ENCODE measurements at regions not wholly inside any gene's neighbourhood (a gene's known extent, or its start where the extent isn't known, plus 50 kb on each side); places are given as distances from the start of the nearest gene placed in this dataset.
"Not testable (repeated sequence)": the region's sequence is repeated elsewhere in the genome, so short reads cannot be mapped to it uniquely, and the experiment has no call there.

GRCh38 chr7:34550996-34551395, 107.0 kb upstream of the NPSR1 start:
- Mint-ChIP-seq H3K4me1 (ENCODE audit: low read depth) (no peaks in the 10 kb centered on the region), H3K4me3 (no peak overlapping the region), H3K36me3 (no peaks in the 10 kb centered on the region), H3K27ac (no peak overlapping the region), H3K9me3 (peaks cover 20% of the 10 kb centered on the region), H3K27me3 (no peaks in the 10 kb centered on the region)
- ChIA-PET POLR2A (no interaction called here), CTCF (no interaction called here)
- intact Hi-C loops (cut with micrococcal nuclease), result no loop called here
- no peak for DNase-seq

- H3K4me3 Mint-ChIP-seq, result no peak overlapping the region
- no peaks in the 10 kb centered on the region for H3K4me1 Mint-ChIP-seq (ENCODE audit: low read depth)
- no peaks in the 10 kb centered on the region for H3K27me3 Mint-ChIP-seq
- H3K9me3 Mint-ChIP-seq, result peaks cover 28% of the 10 kb centered on the region
- H3K27ac Mint-ChIP-seq, result no peak overlapping the region
- POLR2A ChIA-PET, result no interaction called here
- CTCF ChIA-PET, result no interaction called here
- intact Hi-C loops (cut with micrococcal nuclease), result no loop called here
- H3K36me3 Mint-ChIP-seq, result no peaks in the 10 kb centered on the region
- no peak for DNase-seq
Measured at GRCh38 chr7:34552502-34552901, 105.5 kb upstream of the NPSR1 start.

- Mint-ChIP-seq H3K27me3 (no peaks in the 10 kb centered on the region), H3K36me3 (no peaks in the 10 kb centered on the region), H3K27ac (no peak overlapping the region), H3K9me3 (peaks cover 28% of the 10 kb centered on the region), H3K4me3 (no peak overlapping the region), H3K4me1 (ENCODE audit: low read depth) (no peaks in the 10 kb centered on the region)
- ChIA-PET POLR2A (no interaction called here), CTCF (no interaction called here)
- no peak for DNase-seq
- intact Hi-C loops (cut with micrococcal nuclease), result no loop called here
Measured at GRCh38 chr7:34558022-34558421, 100.0 kb upstream of the NPSR1 start.

- POLR2A ChIA-PET, result no interaction called here
- Mint-ChIP-seq H3K36me3 (no peaks in the 10 kb centered on the region), H3K4me3 (no peak overlapping the region), H3K27me3 (no peaks in the 10 kb centered on the region), H3K27ac (no peak overlapping the region), H3K4me1 (ENCODE audit: low read depth) (no peaks in the 10 kb centered on the region), H3K9me3 (no peaks in the 10 kb centered on the region)
- no peak for DNase-seq
- intact Hi-C loops (cut with micrococcal nuclease), result no loop called here
- CTCF ChIA-PET, result no interaction called here
Measured at GRCh38 chr7:34564091-34564490, 93.9 kb upstream of the NPSR1 start.

- Mint-ChIP-seq H3K36me3 (no peaks in the 10 kb centered on the region), H3K27ac (no peak overlapping the region), H3K4me3 (no peak overlapping the region), H3K27me3 (no peaks in the 10 kb centered on the region), H3K9me3 (no peaks in the 10 kb centered on the region), H3K4me1 (ENCODE audit: low read depth) (no peaks in the 10 kb centered on the region)
- CTCF ChIA-PET, result no interaction called here
- no peak for DNase-seq
- POLR2A ChIA-PET, result no interaction called here
- intact Hi-C loops (cut with micrococcal nuclease), result no loop called here
Measured at GRCh38 chr7:34567906-34568305, 90.1 kb upstream of the NPSR1 start.

GRCh38 chr7:34569975-34570699, 87.9 kb upstream of the NPSR1 start:
- CTCF ChIA-PET, result no interaction called here
- Mint-ChIP-seq H3K4me1 (ENCODE audit: low read depth) (no peaks in the 10 kb centered on the region), H3K27me3 (no peaks in the 10 kb centered on the region), H3K4me3 (no peak overlapping the region), H3K36me3 (no peaks in the 10 kb centered on the region), H3K27ac (no peak overlapping the region), H3K9me3 (no peaks in the 10 kb centered on the region)
- intact Hi-C loops (cut with micrococcal nuclease), result no loop called here
- POLR2A ChIA-PET, result no interaction called here
- no peak for DNase-seq

- Mint-ChIP-seq H3K27me3 (no peaks in the 10 kb centered on the region), H3K36me3 (no peaks in the 10 kb centered on the region), H3K9me3 (peaks cover 3% of the 10 kb centered on the region), H3K4me3 (no peak overlapping the region), H3K27ac (no peak overlapping the region), H3K4me1 (ENCODE audit: low read depth) (no peaks in the 10 kb centered on the region)
- no peak for DNase-seq
- intact Hi-C loops (cut with micrococcal nuclease), result no loop called here
- ChIA-PET CTCF (no interaction called here), POLR2A (no interaction called here)
Measured at GRCh38 chr7:34575006-34575405, 83.0 kb upstream of the NPSR1 start.

GRCh38 chr7:34577934-34578333, 80.1 kb upstream of the NPSR1 start:
- POLR2A ChIA-PET, CTCF ChIA-PET: not testable (repeated sequence)

GRCh38 chr7:34581698-34582097, 76.3 kb upstream of the NPSR1 start:
- DNase-seq; H3K4me1 Mint-ChIP-seq (ENCODE audit: low read depth); CTCF ChIA-PET; H3K27ac Mint-ChIP-seq; POLR2A ChIA-PET; H3K4me3 Mint-ChIP-seq; H3K27me3 Mint-ChIP-seq; H3K36me3 Mint-ChIP-seq; intact Hi-C loops (cut with micrococcal nuclease): not testable (repeated sequence)
- H3K9me3 Mint-ChIP-seq, result peaks cover 10% of the 10 kb centered on the region

More at GRCh38 chr7:34577934-34578333, 80.1 kb upstream of the NPSR1 start:
- H3K9me3 Mint-ChIP-seq; H3K4me3 Mint-ChIP-seq; intact Hi-C loops (cut with micrococcal nuclease); H3K36me3 Mint-ChIP-seq; H3K27ac Mint-ChIP-seq; H3K27me3 Mint-ChIP-seq; DNase-seq; H3K4me1 Mint-ChIP-seq (ENCODE audit: low read depth): not testable (repeated sequence)

- no peak overlapping the region for H3K4me3 Mint-ChIP-seq
- no peak for DNase-seq
- no peak overlapping the region for H3K27ac Mint-ChIP-seq
- intact Hi-C loops (cut with micrococcal nuclease), result no loop called here
- ChIA-PET POLR2A (no interaction called here), CTCF (no interaction called here)
- peaks cover 10% of the 10 kb centered on the region for H3K9me3 Mint-ChIP-seq
- H3K27me3 Mint-ChIP-seq, result no peaks in the 10 kb centered on the region
- H3K4me1 Mint-ChIP-seq (ENCODE audit: low read depth), result no peaks in the 10 kb centered on the region
- H3K36me3 Mint-ChIP-seq, result no peaks in the 10 kb centered on the region
Measured at GRCh38 chr7:34584526-34584925, 73.5 kb upstream of the NPSR1 start.

GRCh38 chr7:34596887-34597286, 61.1 kb upstream of the NPSR1 start:
- ChIA-PET POLR2A (no interaction called here), CTCF (no interaction called here)
- Mint-ChIP-seq H3K27me3 (no peaks in the 10 kb centered on the region), H3K4me3 (no peak overlapping the region), H3K36me3 (no peaks in the 10 kb centered on the region), H3K9me3 (no peaks in the 10 kb centered on the region), H3K27ac (no peak overlapping the region), H3K4me1 (ENCODE audit: low read depth) (no peaks in the 10 kb centered on the region)
- DNase-seq, result no peak
- intact Hi-C loops (cut with micrococcal nuclease), result loop anchor here (5.0 kb wide), 1 partner anchor 275 kb away; no protein-coding TSS in a partner anchor

GRCh38 chr7:34603711-34604444, 54.1 kb upstream of the NPSR1 start:
- Mint-ChIP-seq H3K9me3 (no peaks in the 10 kb centered on the region), H3K27me3 (peaks cover 2% of the 10 kb centered on the region), H3K27ac (no peak overlapping the region), H3K4me3 (no peak overlapping the region), H3K4me1 (ENCODE audit: low read depth) (no peaks in the 10 kb centered on the region), H3K36me3 (no peaks in the 10 kb centered on the region)
- CTCF ChIA-PET, result no interaction called here
- intact Hi-C loops (cut with micrococcal nuclease), result no loop called here
- DNase-seq, result no peak
- POLR2A ChIA-PET, result no interaction called here
